CD1c-positive myeloid dendritic cell (primary cell): ENCODE measurements at regions not wholly inside any gene's neighbourhood (a gene's known extent, or its start where the extent isn't known, plus 50 kb on each side); places are given as distances from the start of the nearest gene placed in this dataset.
A peak's percentile ranks its signal among the peaks of the same experiment; 100 is the strongest.
"Not testable (repeated sequence)": the region's sequence is repeated elsewhere in the genome, so short reads cannot be mapped to it uniquely, and the experiment has no call there.

Experiments
- DNase-seq: peaks from one replicate; pipeline ENCODE4 v3.0.0-alpha.2; 2016; ENCODE audit errors: extremely low spot score

DNA sequence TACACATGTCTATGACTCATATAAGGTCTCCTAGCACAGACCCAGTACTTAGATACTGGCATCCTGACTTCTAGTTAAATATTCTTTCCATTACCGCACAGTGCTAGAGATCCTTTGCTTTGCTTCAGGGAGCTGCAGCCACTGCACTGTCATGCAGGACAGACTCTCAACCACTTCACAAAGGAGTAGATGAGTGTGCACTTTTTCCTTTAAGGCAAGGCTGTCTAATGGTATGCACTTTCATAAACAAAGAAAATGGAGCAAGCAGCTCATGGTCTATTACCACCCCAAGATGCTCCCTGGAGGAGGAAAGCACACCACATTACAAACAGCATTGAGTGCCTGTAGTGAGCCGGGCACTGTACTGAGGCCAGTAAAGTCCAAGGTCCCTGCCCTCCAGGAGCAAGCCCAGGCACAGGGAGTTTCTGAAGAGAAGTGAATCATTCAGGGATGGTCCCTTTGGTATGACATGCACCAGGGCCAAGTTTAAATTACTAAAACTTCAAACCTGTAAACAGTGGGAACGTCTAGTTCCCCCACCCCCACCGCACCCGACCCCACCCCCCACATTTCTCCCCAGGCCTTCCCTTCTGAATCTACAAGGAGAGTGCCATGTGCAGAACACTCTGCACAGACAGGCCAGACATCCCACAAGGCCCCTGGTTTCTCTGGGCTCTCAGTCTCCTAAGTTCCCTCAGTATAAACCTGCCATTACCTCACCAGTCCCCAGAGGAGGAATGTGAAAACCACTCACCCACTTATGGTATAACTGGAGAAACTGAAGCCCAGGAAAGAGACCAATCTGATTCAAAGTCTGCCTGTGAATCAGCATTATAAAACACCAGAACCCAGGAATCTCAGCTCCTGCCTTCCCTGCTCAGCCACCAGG, 107.8 kb upstream of the BCL6 start:
- no peak for DNase-seq

DNA sequence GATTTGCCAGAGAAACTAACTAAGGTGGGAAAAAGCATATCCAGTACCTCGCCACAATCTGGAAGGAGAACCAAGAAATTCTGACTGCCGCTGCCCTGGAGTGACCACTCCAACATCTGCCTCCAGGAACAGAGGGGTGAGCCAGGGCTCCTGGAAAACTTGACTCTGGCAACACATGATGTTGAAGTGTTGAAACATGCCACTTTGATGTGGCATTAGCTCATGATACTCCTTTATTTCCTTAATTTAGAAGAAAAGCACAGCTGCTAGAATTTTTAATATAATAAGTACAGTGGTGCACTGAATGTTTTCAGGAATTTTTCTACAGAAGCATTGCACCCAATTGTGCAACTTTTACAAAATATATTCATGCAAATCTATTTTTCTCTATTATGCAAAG, 109.9 kb upstream of the BCL6 start:
- peak; percentile 41 for DNase-seq

- peak; percentile 66 for DNase-seq
These were observed 111.3 kb upstream of the BCL6 start for GRCh38 chr3:187856555-187856954.

DNA sequence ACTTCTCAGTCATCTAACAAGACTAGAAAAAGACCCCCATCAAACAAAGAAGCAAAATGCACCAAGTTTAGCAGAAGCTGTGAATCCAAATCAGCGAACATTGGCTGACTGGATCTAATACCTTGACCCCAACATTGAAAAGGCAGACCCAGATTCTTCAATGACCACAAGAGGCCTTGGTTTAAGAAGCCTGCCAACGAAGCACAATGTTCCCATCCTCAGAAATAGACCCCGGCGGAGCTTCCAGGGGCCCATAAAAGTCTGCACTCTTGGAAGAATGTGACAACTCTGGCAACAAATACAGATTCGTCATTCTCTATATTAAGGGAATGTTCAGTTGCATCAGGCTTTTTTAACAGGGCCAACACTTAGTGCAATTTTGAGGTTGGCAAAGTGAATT, 112.8 kb upstream of the BCL6 start:
- DNase-seq, result no peak

- no peak for DNase-seq
These were observed 113.4 kb upstream of the BCL6 start for GRCh38 chr3:187858711-187859110.

DNA sequence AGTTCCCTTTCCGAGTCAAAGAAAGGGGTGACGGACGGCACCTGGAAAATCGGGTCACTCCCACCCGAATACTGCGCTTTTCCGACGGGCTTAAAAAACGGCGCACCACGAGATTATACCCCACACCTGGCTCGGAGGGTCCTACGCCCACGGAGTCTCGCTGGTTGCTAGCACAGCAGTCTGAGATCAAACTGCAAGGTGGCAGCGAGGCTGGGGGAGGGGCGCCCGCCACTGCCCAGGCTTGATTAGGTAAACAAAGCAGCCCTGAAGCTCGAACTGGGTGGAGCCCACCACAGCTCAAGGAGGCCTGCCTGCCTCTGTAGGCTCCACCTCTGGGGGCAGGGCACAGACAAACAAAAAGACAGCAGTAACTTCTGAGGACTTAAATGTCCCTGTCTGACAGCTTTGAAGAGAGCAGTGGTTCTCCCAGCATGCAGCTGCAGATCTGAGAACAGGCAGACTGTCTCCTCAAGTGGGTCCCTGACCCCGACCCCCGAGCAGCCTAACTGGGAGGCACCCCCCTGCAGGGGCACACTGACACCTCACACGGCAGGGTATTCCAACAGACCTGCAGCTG, 117.5 kb upstream of the BCL6 start:
- not testable (repeated sequence) for DNase-seq

DNA sequence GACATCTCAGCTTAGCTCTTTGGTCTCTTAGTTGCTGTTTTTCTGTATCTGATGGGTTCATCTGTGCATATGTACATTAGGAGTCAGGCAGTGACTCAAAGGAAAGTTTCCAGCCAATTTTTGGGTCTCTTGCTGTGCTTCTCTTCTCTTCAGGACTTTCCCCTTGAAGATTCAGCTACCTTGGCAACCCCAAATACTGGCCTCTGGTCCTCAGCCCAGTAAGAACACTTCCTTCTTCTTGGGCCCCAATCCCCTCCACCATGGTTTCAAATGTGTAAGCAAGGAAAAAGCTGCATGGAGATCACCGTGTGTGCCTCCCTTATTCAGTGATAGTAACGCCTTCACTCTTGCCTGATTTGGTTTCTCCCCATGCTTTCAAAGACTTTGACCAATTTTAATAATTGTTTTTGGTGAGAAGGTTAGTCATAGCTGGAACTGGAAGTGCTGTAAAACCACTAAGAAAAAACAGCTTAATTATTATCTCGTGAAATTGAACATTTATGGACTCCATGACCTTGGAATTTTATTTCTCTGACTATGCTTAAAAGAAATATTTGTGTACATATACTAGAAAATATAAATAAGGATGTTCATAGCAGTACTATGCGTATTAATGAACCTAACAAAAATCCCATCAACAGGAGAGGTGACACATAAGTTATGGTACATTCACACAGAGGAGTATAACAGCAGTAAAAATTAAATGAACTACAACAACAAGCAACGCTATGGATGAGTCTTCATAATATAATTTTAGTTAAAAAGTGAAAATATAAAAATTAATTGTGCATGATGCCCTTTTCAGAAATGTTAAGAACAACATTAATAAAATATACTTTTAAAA, 125.3 kb upstream of the BCL6 start:
- DNase-seq, result no peak

- no peak for DNase-seq
These were observed 125.9 kb upstream of the BCL6 start for GRCh38 chr3:187871204-187871591.

DNA sequence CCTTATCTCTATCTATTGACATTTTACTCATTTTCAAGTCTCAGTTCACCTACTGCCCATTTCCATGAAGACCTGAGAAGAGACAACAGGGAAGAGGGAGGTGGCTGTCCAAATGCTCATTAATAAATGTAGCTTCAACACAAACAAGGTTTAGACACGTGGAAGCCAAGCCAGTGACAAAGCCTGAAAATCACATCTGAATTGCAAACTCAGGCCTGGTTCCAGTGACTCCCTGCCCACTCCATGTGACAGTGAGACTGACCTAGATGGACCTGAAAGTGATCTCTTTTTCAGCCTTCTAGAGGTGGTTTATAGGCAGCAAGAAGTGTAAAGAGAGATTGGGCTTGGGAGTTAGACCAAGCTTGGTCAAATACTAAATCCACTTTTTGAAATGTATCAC, 126.6 kb upstream of the BCL6 start:
- no peak for DNase-seq

DNA sequence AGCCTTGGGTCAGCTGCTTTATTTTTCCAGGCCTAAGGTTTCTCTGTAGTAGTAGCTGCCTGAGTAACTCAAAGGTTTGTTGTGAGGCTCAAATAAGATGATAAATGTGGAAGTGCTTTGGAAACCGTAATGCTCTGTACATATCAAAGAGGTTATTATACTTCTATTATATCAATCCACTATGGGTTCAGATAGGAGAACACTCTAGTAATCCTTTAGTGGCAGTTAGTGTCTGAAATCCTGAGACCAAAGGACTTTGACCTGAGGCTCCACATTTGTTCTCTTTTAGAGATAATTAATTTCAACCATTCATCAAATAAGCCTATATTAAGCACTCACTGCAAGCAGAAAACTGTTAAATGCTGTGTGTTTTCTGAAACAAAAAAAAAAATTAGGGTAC, 128.6 kb upstream of the BCL6 start:
- no peak for DNase-seq

DNA sequence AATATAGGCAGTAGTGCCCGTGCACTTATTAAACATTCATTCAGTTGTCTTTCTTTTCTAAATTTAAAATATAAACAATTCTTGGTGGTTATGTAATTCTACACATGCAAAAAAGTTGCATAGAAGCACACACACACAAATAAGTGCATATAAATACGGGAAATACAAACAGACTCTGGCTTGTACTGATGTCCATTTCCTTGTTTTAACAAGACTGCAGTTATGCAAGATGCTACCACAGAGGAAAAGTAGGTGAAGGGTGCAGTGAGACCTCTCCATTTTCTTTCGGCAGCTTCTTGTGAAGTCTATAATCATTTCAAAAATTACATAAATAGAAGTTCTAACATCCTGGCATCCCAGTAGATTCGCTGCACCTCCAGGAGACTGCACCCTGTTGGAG, 130.6 kb upstream of the BCL6 start:
- DNase-seq, result peak; percentile 6

DNA sequence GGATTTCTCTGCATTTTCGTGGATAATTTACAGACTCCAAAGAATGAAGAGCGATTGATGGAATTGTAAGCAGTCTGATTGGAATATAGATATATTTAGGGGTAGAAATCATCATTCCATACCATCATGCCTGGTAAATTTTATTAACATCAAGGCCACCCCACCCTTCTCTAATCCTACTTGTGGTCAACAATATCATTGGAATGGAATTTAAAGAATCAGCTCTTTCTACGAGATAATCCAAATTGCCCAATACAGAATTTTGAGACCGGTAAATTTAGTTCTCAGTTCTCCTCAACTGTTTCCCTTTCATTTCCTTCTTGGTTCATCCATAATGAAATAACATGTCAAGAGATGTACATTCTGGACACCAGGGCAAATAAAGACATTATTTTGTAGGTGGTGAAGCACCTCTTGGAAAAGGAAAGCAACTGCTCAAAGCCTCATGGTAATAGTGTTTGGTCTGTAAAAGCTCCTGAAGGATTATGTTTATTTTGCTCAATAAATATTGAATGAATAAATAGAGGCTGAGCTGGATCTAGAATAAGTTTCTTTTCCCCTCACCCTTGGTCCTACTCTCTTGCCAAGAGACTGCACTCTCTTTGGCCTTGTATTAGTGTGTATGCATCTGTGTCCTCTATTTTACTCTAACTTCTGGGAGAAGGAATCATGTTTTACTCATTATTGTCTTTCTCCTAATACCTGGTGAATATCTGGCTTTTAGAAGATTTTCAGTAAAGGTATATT, 133.7 kb upstream of the BCL6 start:
- no peak for DNase-seq

GRCh38 chr3:187880441-187880840, 135.2 kb upstream of the BCL6 start:
- DNase-seq, result no peak

- no peak for DNase-seq
These were observed 135.6 kb upstream of the BCL6 start for GRCh38 chr3:187880851-187881250.

DNA sequence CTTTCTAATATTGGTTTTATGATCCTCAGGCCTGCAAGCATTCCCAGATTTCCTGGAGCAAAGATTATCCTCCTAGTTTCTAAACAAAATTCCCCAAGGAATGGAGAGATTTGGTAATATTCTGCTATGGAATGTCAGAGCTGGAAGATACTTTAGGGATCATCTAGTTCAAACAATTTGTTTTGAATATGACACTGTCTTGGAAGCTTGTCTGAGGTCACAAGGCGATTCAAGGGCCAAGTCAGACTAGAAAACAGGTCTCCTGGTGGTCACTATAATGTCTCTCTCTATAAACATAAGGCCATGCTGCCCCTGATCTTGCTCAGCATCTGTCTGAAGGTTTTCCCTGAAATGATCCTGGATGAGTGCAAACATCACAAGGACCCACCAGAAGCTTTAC, 143.4 kb upstream of the BCL6 start:
- no peak for DNase-seq

GRCh38 chr3:187889106-187889505, 143.8 kb upstream of the BCL6 start:
- no peak for DNase-seq

GRCh38 chr3:187889601-187890404, 144.5 kb upstream of the BCL6 start:
- peak; percentile 24 for DNase-seq

DNA sequence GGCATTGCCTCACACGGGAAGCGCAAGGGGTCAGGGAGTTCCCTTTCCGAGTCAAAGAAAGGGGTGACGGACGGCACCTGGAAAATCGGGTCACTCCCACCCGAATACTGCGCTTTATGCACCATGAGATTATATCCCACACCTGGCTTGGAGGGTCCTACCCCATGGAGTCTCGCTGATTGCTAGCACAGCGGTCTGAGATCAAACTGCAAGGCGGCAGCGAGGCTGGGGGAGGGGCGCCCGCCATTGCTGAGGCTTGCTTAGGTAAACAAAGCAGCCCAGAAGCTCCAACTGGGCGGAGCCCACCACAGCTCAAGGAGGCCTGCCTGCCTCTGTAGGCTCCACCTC, 145.1 kb upstream of the BCL6 start:
- DNase-seq, result not testable (repeated sequence)

GRCh38 chr3:187896646-187897045, 151.4 kb upstream of the BCL6 start:
- DNase-seq, result no peak

- DNase-seq, result no peak
These were observed 154.0 kb upstream of the BCL6 start for GRCh38 chr3:187899246-187899645.
